OCI-LY7 (cell line): ENCODE measurements at regions not wholly inside any gene's neighbourhood (a gene's known extent, or its start where the extent isn't known, plus 50 kb on each side); places are given as distances from the start of the nearest gene placed in this dataset.

Experiments
- EZH2phosphoT487 ChIP-seq: fragments of 200-600 bp; sonication (generic); IDR thresholded peaks from 2 replicates; pipeline ENCODE4 v1.6.1; 2018; ENCODE audit warnings: low read depth, borderline replicate concordance, mild to moderate bottlenecking, mixed run types, antibody characterized with exemption, low read length, moderate library complexity, mixed read lengths
- TF ChIP-seq, protein P1 (sequence below): fragments of 200-600 bp; sonication (generic); conservative IDR thresholded peaks from 2 replicates; pipeline ENCODE4 v1.5.1; 2014; ENCODE audit warnings: mild to moderate bottlenecking, antibody characterized with exemption, low read length, moderate library complexity, mixed read lengths

DNA sequence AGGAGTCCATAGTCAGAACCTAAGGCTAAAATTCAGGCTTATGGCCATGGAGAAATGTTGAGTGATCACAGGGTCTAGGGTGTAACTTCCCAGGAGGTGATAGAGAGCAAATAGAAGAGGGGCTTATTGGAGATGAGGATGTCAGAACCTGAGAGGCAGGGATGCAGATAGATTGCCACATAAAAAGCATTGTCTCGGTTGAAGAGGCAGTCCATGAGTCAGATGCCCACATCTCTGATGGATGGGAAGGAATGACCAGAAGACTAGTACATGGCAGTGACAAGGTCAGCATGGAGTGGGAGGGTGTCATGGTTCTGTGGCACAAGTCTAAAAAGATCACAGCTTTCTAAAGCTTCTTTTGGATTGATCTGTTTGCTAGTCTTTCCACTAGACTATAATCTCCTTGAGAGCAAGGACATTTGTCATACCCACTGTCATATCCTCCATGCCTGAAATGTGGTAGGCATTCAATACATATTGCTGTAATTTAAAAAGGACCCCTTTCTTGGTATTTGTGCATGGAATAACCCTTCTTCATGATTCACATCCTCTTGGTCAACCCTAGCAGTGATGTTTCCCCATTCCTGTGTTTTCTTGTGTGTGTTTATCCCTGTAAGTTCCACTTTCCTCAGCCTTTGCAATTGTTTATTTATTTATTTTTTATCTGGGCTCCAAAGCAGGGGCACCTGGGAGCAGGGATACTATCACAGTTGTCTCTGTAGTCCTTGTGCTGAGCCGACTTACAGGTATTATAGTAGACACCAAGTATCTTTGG, 613.4 kb upstream of the CFAP20DC start:
- TF ChIP-seq, protein P1, sequence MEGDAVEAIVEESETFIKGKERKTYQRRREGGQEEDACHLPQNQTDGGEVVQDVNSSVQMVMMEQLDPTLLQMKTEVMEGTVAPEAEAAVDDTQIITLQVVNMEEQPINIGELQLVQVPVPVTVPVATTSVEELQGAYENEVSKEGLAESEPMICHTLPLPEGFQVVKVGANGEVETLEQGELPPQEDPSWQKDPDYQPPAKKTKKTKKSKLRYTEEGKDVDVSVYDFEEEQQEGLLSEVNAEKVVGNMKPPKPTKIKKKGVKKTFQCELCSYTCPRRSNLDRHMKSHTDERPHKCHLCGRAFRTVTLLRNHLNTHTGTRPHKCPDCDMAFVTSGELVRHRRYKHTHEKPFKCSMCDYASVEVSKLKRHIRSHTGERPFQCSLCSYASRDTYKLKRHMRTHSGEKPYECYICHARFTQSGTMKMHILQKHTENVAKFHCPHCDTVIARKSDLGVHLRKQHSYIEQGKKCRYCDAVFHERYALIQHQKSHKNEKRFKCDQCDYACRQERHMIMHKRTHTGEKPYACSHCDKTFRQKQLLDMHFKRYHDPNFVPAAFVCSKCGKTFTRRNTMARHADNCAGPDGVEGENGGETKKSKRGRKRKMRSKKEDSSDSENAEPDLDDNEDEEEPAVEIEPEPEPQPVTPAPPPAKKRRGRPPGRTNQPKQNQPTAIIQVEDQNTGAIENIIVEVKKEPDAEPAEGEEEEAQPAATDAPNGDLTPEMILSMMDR: no peak
- TF ChIP-seq EZH2phosphoT487: no peak
